ENCODE measurements at regions not wholly inside any gene's neighbourhood (a gene's known extent, or its start where the extent isn't known, plus 50 kb on each side); places are given as distances from the start of the nearest gene placed in this dataset.

DNA sequence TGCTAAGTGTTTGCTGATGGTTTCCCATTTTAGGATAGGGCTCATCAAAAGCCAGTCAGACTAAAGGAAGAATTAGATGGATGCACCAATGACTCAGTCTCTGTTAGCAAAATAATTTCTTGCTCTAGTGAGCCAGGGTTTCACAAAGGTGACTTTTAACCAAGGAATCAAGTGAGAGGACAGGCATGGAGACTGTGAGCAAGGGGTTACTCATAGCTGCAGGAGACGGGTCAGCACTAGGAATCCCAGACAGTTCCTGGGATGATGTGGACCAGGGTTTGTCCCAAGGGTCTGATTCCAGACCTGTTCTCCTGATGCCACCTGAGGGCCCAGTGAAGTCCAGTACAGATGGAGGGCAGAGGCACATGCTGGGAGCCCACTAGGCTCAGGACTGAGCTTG, 138.1 kb downstream of the NOC3L start:
- Histone ChIP-seq H3K4me3 (ENCODE audit: low read length) (no peak overlapping the region), H3K36me3 (ENCODE audit: control insufficient read depth, insufficient read depth, low read length, severe bottlenecking) (no peaks in the 10 kb centered on the region), H3K4me1 (ENCODE audit: control insufficient read depth, insufficient read depth, low read length) (peaks cover 5% of the 10 kb centered on the region), H3K27me3 (replicated peaks; ENCODE audit: control insufficient read depth, insufficient read depth, low read length) (no peaks in the 10 kb centered on the region), H3K9ac (ENCODE audit: low read length) (no peak overlapping the region), H3K9me3 (ENCODE audit: control insufficient read depth, low read length) (no peaks in the 10 kb centered on the region)
- no peak for DNase-seq (ENCODE audit: low read depth)

DNA sequence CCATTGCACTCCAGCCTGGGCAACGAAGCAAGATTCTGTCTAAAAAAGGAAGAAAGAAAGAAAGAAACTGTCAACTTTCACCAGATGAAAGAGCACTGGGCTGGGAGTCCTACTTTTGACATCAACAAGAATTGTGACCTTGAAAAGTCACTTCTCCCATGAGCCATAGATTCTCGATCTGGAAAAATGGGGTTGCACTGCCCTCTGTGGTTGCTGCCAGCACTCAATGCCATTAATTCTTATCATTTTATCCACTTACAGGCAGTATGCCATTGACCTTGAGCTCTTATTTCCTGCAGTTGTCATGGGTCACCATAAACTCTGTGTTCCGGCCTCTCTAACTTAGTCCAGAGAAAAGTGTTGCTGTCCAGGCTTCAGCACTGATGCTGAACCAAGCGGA, 137.2 kb downstream of the NOC3L start:
- Histone ChIP-seq H3K4me3 (ENCODE audit: low read length) (no peak overlapping the region), H3K27me3 (replicated peaks; ENCODE audit: control insufficient read depth, insufficient read depth, low read length) (no peaks in the 10 kb centered on the region), H3K9ac (ENCODE audit: low read length) (no peak overlapping the region), H3K36me3 (ENCODE audit: control insufficient read depth, insufficient read depth, low read length, severe bottlenecking) (no peaks in the 10 kb centered on the region), H3K4me1 (ENCODE audit: control insufficient read depth, insufficient read depth, low read length) (peaks cover 5% of the 10 kb centered on the region), H3K9me3 (ENCODE audit: control insufficient read depth, low read length) (no peaks in the 10 kb centered on the region)
- no peak for DNase-seq (ENCODE audit: low read depth)

DNA sequence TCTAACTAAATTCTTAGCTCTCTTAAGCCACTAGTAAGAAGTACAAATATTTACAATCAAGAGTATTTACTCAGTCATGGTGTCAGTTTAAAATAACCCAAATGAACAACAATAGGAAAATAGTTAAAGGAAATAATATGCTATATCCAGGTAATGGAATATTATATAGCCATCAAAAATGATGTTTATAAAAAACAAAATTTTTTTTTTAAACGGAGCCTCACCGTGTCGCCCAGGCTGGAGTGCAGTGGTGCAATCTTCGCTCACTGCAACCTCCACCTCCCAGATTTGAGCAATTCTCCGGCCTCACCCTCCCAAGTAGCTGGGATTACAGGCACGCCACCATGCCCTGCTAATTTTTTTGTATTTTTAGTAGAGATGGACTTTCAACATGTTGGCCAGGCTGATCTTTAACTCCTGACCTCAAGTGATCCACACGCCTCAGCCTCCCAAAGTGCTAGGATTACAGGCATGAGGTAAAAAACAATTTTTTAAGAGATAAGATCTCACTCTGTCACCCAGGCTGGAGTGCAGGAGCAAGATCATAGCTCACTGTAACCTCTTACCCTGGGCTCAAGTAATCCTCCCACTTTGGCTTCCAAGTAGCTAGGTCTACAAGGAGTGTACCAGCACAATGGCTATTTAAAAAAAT, 132.5 kb downstream of the NOC3L start:
- Histone ChIP-seq H3K27me3 (replicated peaks; ENCODE audit: control insufficient read depth, insufficient read depth, low read length) (no peaks in the 10 kb centered on the region), H3K9ac (ENCODE audit: low read length) (no peak overlapping the region), H3K4me1 (ENCODE audit: control insufficient read depth, insufficient read depth, low read length) (no peaks in the 10 kb centered on the region), H3K36me3 (ENCODE audit: control insufficient read depth, insufficient read depth, low read length, severe bottlenecking) (peaks cover 3% of the 10 kb centered on the region), H3K9me3 (ENCODE audit: control insufficient read depth, low read length) (no peaks in the 10 kb centered on the region), H3K4me3 (ENCODE audit: low read length) (no peak overlapping the region)
- DNase-seq (ENCODE audit: low read depth): no peak

DNA sequence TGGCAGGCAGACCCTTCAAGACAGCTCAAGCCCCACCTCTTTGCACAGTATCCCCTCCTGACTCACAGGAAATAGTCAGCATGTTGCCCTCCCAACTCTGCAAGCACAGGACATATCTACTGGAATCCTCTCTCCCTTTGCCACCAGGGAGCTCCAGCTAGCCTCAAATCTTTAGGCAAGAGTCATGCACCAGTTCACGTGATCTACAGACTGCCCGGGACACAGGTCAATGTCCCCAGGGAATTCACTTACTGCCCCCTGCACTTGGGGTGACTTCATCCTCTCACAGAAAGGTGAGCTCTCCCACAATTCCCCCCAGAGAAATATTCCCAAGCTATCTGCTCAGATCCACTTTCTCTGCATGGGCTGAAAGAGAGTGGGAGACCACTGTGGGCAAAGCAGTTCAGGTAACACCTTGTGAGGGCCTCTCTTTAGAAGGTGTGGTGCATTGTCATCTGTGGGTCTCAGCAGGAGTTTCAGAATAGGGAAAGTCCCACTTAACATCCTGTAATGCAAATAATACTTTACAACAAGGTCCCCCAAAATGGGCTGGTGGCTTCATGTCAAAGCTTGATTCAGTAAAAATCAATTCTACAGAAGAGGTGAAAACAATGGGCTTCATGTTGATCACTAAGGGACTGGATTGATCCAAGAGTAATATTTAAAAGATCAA, 129.9 kb downstream of the NOC3L start:
- H3K36me3 ChIP-seq (ENCODE audit: control insufficient read depth, insufficient read depth, low read length, severe bottlenecking): peaks cover 9% of the 10 kb centered on the region
- H3K4me3 ChIP-seq (ENCODE audit: low read length): no peak overlapping the region
- H3K9ac ChIP-seq (ENCODE audit: low read length): no peak overlapping the region
- H3K27me3 ChIP-seq (replicated peaks; ENCODE audit: control insufficient read depth, insufficient read depth, low read length): no peaks in the 10 kb centered on the region
- H3K4me1 ChIP-seq (ENCODE audit: control insufficient read depth, insufficient read depth, low read length): no peaks in the 10 kb centered on the region
- H3K9me3 ChIP-seq (ENCODE audit: control insufficient read depth, low read length): no peaks in the 10 kb centered on the region
- no peak for DNase-seq (ENCODE audit: low read depth)

DNA sequence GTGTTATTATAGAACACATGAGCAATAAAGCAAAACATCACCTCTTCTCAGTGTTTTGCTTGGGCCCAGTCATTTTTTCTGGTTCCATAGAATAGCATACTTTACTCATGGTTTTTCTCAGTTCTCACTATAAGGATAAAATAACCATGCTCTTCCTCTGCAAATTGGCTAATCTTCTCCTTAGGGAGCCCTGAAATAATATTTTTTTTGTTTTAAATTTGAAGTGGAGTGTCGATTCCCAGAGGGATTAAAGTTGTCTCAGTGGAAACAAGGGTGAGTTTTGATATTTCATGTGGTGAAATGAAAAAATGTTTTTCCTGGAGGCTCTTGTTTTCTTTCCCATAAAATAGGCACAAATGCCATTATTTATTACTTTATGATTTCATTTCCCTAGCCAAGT, 127.3 kb downstream of the NOC3L start:
- DNase-seq (ENCODE audit: low read depth): no peak
- Histone ChIP-seq H3K4me3 (ENCODE audit: low read length) (no peak overlapping the region), H3K4me1 (ENCODE audit: control insufficient read depth, insufficient read depth, low read length) (no peaks in the 10 kb centered on the region), H3K9ac (ENCODE audit: low read length) (no peak overlapping the region), H3K36me3 (ENCODE audit: control insufficient read depth, insufficient read depth, low read length, severe bottlenecking) (peaks cover 12% of the 10 kb centered on the region), H3K27me3 (replicated peaks; ENCODE audit: control insufficient read depth, insufficient read depth, low read length) (no peaks in the 10 kb centered on the region), H3K9me3 (ENCODE audit: control insufficient read depth, low read length) (no peaks in the 10 kb centered on the region)

DNA sequence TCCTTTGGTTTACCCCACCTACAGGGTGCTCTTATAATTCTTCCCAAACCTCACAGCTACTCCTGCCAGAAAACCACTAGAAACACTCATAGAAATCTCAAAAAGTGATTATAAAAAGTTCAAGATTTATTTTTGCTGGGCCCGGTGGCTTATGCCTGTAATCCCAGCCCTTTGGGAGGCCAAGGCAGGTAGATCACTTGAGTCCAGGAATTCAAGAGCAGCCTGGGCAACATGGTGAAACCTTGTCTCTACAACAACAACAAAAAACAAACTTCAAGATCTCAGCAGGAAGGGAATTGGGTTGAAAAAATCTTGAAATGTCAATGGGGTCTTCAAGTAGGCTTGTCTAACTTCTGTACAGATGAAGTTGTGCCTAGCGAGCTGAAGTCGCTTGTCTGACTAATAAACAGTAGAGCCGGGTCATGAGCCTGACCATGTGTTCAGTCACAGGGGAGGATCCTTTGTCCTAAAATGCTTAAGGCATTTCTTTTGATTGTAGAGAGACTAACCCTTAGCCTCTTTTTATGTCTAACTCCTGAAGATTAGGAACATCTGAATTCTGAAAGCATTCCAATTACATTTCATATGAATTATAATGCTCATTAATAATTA, 124.6 kb downstream of the NOC3L start:
- no peaks in the 10 kb centered on the region for H3K9me3 ChIP-seq (ENCODE audit: control insufficient read depth, low read length)
- DNase-seq (ENCODE audit: low read depth): no peak
- no peaks in the 10 kb centered on the region for H3K4me1 ChIP-seq (ENCODE audit: control insufficient read depth, insufficient read depth, low read length)
- H3K27me3 ChIP-seq (replicated peaks; ENCODE audit: control insufficient read depth, insufficient read depth, low read length): no peaks in the 10 kb centered on the region
- H3K4me3 ChIP-seq (ENCODE audit: low read length): no peak overlapping the region
- H3K36me3 ChIP-seq (ENCODE audit: control insufficient read depth, insufficient read depth, low read length, severe bottlenecking): peaks cover 12% of the 10 kb centered on the region
- no peak overlapping the region for H3K9ac ChIP-seq (ENCODE audit: low read length)

DNA sequence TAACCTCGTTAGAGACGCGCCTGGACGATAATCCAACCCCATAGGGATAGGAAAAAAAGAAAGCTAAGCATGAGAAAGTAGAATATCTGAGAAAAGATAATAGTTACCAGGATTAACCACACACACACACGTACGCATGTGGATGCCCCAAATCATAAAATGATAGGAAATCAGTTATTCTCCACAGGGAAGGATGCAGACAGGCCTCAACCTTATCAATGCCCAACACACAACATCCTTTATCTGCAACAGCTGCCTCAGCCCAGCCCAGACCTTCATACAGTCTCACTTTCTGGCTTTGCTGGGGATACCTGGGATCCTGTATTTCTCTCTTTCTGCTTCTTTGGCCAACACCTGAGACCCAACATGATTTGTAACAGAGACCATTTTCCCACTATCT, 123.0 kb downstream of the NOC3L start:
- Histone ChIP-seq H3K4me3 (ENCODE audit: low read length) (no peak overlapping the region), H3K9ac (ENCODE audit: low read length) (no peak overlapping the region), H3K4me1 (ENCODE audit: control insufficient read depth, insufficient read depth, low read length) (no peaks in the 10 kb centered on the region), H3K27me3 (replicated peaks; ENCODE audit: control insufficient read depth, insufficient read depth, low read length) (no peaks in the 10 kb centered on the region), H3K9me3 (ENCODE audit: control insufficient read depth, low read length) (no peaks in the 10 kb centered on the region), H3K36me3 (ENCODE audit: control insufficient read depth, insufficient read depth, low read length, severe bottlenecking) (peaks cover 9% of the 10 kb centered on the region)
- DNase-seq (ENCODE audit: low read depth): no peak

DNA sequence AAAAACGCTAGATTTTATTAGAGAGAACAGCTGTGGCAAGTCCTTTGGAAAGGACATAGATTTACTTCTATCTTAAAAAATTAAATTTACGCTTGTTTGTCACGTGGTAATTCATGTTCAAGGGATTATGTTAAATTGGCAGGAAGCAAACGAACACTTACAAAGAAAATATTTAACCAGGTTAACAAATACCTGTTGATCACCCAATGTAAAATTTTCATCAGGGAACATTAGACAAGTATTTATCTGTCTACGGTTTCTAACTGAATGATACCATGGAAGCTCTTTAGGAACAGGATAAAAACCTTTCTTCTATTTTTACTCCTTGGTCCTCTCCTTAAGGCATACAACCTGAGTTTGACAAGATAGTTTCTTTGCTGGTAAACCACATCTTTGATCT, 122.2 kb downstream of the NOC3L start:
- no peaks in the 10 kb centered on the region for H3K4me1 ChIP-seq (ENCODE audit: control insufficient read depth, insufficient read depth, low read length)
- H3K4me3 ChIP-seq (ENCODE audit: low read length): no peak overlapping the region
- no peak for DNase-seq (ENCODE audit: low read depth)
- no peak overlapping the region for H3K9ac ChIP-seq (ENCODE audit: low read length)
- H3K36me3 ChIP-seq (ENCODE audit: control insufficient read depth, insufficient read depth, low read length, severe bottlenecking): peaks cover 9% of the 10 kb centered on the region
- no peaks in the 10 kb centered on the region for H3K27me3 ChIP-seq (replicated peaks; ENCODE audit: control insufficient read depth, insufficient read depth, low read length)
- no peaks in the 10 kb centered on the region for H3K9me3 ChIP-seq (ENCODE audit: control insufficient read depth, low read length)

DNA sequence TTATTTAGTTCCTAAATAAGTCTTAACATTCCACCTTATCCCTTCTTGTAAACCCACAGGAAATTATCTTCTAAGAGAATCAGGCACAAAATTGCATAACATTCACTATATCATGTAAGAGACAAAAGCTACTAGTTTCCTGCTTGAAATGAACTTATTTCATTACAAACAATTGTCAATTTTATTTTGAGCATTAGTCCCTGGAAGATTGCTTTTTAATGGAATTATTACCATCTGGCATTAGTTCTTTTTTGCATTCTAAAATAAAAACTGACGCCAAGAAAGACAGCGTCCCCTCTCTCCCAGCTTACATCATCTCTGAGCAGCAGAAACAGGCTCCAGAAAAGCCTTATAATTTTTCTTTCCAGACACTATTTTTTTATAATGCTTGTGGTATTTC, 121.8 kb downstream of the NOC3L start:
- no peak overlapping the region for H3K4me3 ChIP-seq (ENCODE audit: low read length)
- H3K9ac ChIP-seq (ENCODE audit: low read length): no peak overlapping the region
- H3K27me3 ChIP-seq (replicated peaks; ENCODE audit: control insufficient read depth, insufficient read depth, low read length): no peaks in the 10 kb centered on the region
- H3K4me1 ChIP-seq (ENCODE audit: control insufficient read depth, insufficient read depth, low read length): no peaks in the 10 kb centered on the region
- H3K9me3 ChIP-seq (ENCODE audit: control insufficient read depth, low read length): no peaks in the 10 kb centered on the region
- peaks cover 9% of the 10 kb centered on the region for H3K36me3 ChIP-seq (ENCODE audit: control insufficient read depth, insufficient read depth, low read length, severe bottlenecking)
- DNase-seq (ENCODE audit: low read depth): no peak

DNA sequence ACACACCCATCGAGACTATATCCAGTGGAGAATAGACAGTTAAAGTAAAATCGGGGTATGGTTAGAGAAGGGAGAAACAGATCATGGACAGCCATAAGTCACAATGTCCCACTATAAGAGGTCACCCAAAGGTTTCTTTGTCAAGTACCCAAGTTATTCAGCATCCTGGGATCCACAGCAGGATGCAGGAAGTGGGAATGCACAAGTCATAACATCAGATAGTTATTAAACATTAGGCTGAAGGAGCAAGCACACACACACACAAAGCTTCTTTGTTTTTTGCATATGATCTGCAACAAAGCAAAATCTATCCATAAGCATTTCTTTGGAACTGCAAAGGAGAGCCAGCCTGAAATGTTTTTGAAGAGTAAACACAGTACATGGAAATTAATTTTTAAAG, 111.6 kb downstream of the NOC3L start:
- H3K4me3 ChIP-seq (ENCODE audit: low read length): no peak overlapping the region
- no peaks in the 10 kb centered on the region for H3K27me3 ChIP-seq (replicated peaks; ENCODE audit: control insufficient read depth, insufficient read depth, low read length)
- DNase-seq (ENCODE audit: low read depth): no peak
- H3K36me3 ChIP-seq (ENCODE audit: control insufficient read depth, insufficient read depth, low read length, severe bottlenecking): peaks cover 37% of the 10 kb centered on the region
- H3K4me1 ChIP-seq (ENCODE audit: control insufficient read depth, insufficient read depth, low read length): no peaks in the 10 kb centered on the region
- H3K9ac ChIP-seq (ENCODE audit: low read length): no peak overlapping the region
- no peaks in the 10 kb centered on the region for H3K9me3 ChIP-seq (ENCODE audit: control insufficient read depth, low read length)

DNA sequence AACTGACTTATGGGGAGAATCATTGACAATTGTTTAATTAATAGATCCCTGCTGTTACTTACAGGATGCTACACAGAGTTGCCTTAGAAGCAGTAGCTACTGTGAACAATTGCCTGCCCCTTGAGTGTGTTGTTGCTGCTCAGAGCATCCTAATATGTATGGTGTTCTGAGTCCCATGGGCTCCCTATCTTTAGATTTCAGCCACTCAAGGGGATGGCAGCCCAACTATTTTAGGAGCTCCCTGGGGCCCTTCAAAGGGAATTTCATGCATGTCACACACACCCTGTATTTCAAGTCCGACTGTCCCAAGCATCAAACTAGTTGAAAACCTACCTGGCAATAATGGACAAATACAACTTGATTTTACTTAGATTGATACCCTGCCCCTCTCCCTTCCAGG, 111.2 kb downstream of the NOC3L start:
- Histone ChIP-seq H3K27me3 (replicated peaks; ENCODE audit: control insufficient read depth, insufficient read depth, low read length) (no peaks in the 10 kb centered on the region), H3K9me3 (ENCODE audit: control insufficient read depth, low read length) (no peaks in the 10 kb centered on the region), H3K36me3 (ENCODE audit: control insufficient read depth, insufficient read depth, low read length, severe bottlenecking) (peaks cover 33% of the 10 kb centered on the region), H3K4me3 (ENCODE audit: low read length) (no peak overlapping the region), H3K9ac (ENCODE audit: low read length) (no peak overlapping the region), H3K4me1 (ENCODE audit: control insufficient read depth, insufficient read depth, low read length) (no peaks in the 10 kb centered on the region)
- DNase-seq (ENCODE audit: low read depth): no peak

Measured in adipocyte (in vitro differentiated cells).